HFFc6 (cell line): ENCODE measurements at regions not wholly inside any gene's neighbourhood (a gene's known extent, or its start where the extent isn't known, plus 50 kb on each side); places are given as distances from the start of the nearest gene placed in this dataset.

ENCODE experiments used
- DNase-seq: peaks from one replicate; pipeline ENCODE4 v3.0.0-alpha.2; 2018
- H3K27ac Mint-ChIP-seq: 2 replicates; pipeline ENCODE4 v1.8.0; 2020; ENCODE audit warnings: mild to moderate bottlenecking, mixed read lengths
- H3K27me3 Mint-ChIP-seq: 2 replicates; pipeline ENCODE4 v1.8.0; 2021; ENCODE audit warnings: mild to moderate bottlenecking, moderate library complexity, mixed read lengths; ENCODE audit not compliant: insufficient read depth
- H3K36me3 Mint-ChIP-seq: 2 replicates; pipeline ENCODE4 v1.8.0; 2021; ENCODE audit warnings: low read depth, mixed read lengths
- H3K4me1 Mint-ChIP-seq: 2 replicates; pipeline ENCODE4 v1.8.0; 2020; ENCODE audit warnings: low read depth, mixed read lengths
- H3K4me3 Mint-ChIP-seq: 2 replicates; pipeline ENCODE4 v1.8.0; 2020; ENCODE audit warnings: mild to moderate bottlenecking, moderate library complexity, mixed read lengths
- H3K9me3 Mint-ChIP-seq: 2 replicates; pipeline ENCODE4 v1.8.0; 2020; ENCODE audit warnings: mild to moderate bottlenecking, mixed read lengths
- CTCF ChIP-seq: fragments of 200-600 bp; sonication (generic); IDR thresholded peaks from 2 replicates; pipeline ENCODE4 v1.5.0; 2021; ENCODE audit warnings: antibody characterized with exemption, mild to moderate bottlenecking

- no peaks in the 10 kb centered on the region for H3K4me1 Mint-ChIP-seq
- H3K4me3 Mint-ChIP-seq, result no peak overlapping the region
- H3K9me3 Mint-ChIP-seq, result peaks cover 17% of the 10 kb centered on the region
- H3K27me3 Mint-ChIP-seq, result no peaks in the 10 kb centered on the region; the same call in 1 of the 2 replicates
- H3K36me3 Mint-ChIP-seq, result no peaks in the 10 kb centered on the region
- TF ChIP-seq CTCF, result no peak
- no peak overlapping the region for H3K27ac Mint-ChIP-seq
- DNase-seq, result no peak
Observed at GRCh38 chr6:55003719-55004430, 157.3 kb downstream of the FAM83B start.

GRCh38 chr6:55009131-55009530, 162.6 kb downstream of the FAM83B start:
- Mint-ChIP-seq H3K36me3 (no peaks in the 10 kb centered on the region), H3K4me1 (no peaks in the 10 kb centered on the region), H3K27ac (no peak overlapping the region), H3K9me3 (peaks cover 17% of the 10 kb centered on the region), H3K4me3 (no peak overlapping the region), H3K27me3 (no peaks in the 10 kb centered on the region)
- no peak for DNase-seq
- no peak for TF ChIP-seq CTCF

GRCh38 chr6:55011034-55011433, 163.3 kb upstream of the HCRTR2 start:
- Mint-ChIP-seq H3K27ac (no peak overlapping the region), H3K4me1 (no peaks in the 10 kb centered on the region; the same call in 1 of the 2 replicates), H3K9me3 (peaks cover 16% of the 10 kb centered on the region), H3K27me3 (no peaks in the 10 kb centered on the region), H3K4me3 (no peak overlapping the region), H3K36me3 (no peaks in the 10 kb centered on the region)
- no peak for DNase-seq
- TF ChIP-seq CTCF, result peak; percentile 14; the same call in 1 of the 2 replicates

GRCh38 chr6:55012454-55012853, 161.9 kb upstream of the HCRTR2 start:
- no peak for DNase-seq
- Mint-ChIP-seq H3K4me3 (no peak overlapping the region), H3K27me3 (no peaks in the 10 kb centered on the region), H3K36me3 (no peaks in the 10 kb centered on the region), H3K4me1 (no peaks in the 10 kb centered on the region; the same call in 1 of the 2 replicates), H3K27ac (no peak overlapping the region), H3K9me3 (peaks cover 7% of the 10 kb centered on the region)
- no peak for TF ChIP-seq CTCF

GRCh38 chr6:55014321-55015088, 159.8 kb upstream of the HCRTR2 start:
- no peaks in the 10 kb centered on the region; the same call in none of the 2 replicates for H3K9me3 Mint-ChIP-seq
- H3K4me1 Mint-ChIP-seq, result no peaks in the 10 kb centered on the region; the same call in 1 of the 2 replicates
- no peak for DNase-seq
- H3K36me3 Mint-ChIP-seq, result no peaks in the 10 kb centered on the region
- H3K27me3 Mint-ChIP-seq, result no peaks in the 10 kb centered on the region
- TF ChIP-seq CTCF, result no peak
- H3K27ac Mint-ChIP-seq, result no peak overlapping the region
- H3K4me3 Mint-ChIP-seq, result no peak overlapping the region
